GM19372 (cell line): ENCODE measurements at regions not wholly inside any gene's neighbourhood (a gene's known extent, or its start where the extent isn't known, plus 50 kb on each side); places are given as distances from the start of the nearest gene placed in this dataset.

Source experiments
- ATAC-seq: cut with Tn5 transposase; IDR thresholded peaks from one replicate; pipeline ENCODE4 v1.9.1; 2021; ENCODE audit warnings: mild to moderate bottlenecking, low read depth, moderate library complexity; ENCODE audit not compliant: unreplicated experiment

- ATAC-seq, result no peak
Measured at GRCh38 chr17:70621566-70621965, 452.2 kb downstream of the KCNJ2 start.

GRCh38 chr17:70622368-70623260, 453.3 kb downstream of the KCNJ2 start:
- no peak for ATAC-seq

- no peak for ATAC-seq
Measured at GRCh38 chr17:70624211-70624610, 454.9 kb downstream of the KCNJ2 start.

- no peak for ATAC-seq
Measured at GRCh38 chr17:70629902-70630301, 460.6 kb downstream of the KCNJ2 start.

- ATAC-seq, result no peak
Measured at GRCh38 chr17:70636517-70637133, 467.3 kb downstream of the KCNJ2 start.

- ATAC-seq, result no peak
Measured at GRCh38 chr17:70642059-70642458, 472.7 kb downstream of the KCNJ2 start.

- ATAC-seq, result no peak
Measured at GRCh38 chr17:70644096-70644495, 474.8 kb downstream of the KCNJ2 start.

GRCh38 chr17:70646673-70647072, 477.3 kb downstream of the KCNJ2 start:
- no peak for ATAC-seq

GRCh38 chr17:70648166-70648565, 478.8 kb downstream of the KCNJ2 start:
- no peak for ATAC-seq

- no peak for ATAC-seq
Measured at GRCh38 chr17:70653850-70654249, 484.5 kb downstream of the KCNJ2 start.

- ATAC-seq, result no peak
Measured at GRCh38 chr17:70654706-70655105, 485.4 kb downstream of the KCNJ2 start.

GRCh38 chr17:70655176-70655958, 486.0 kb downstream of the KCNJ2 start:
- no peak for ATAC-seq

- no peak for ATAC-seq
Measured at GRCh38 chr17:70658317-70658716, 489.0 kb downstream of the KCNJ2 start.

GRCh38 chr17:70658840-70659239, 489.5 kb downstream of the KCNJ2 start:
- ATAC-seq, result no peak

GRCh38 chr17:70661342-70662222, 492.2 kb downstream of the KCNJ2 start:
- ATAC-seq, result no peak

- ATAC-seq, result no peak
Measured at GRCh38 chr17:70668276-70668937, 499.1 kb downstream of the KCNJ2 start.

GRCh38 chr17:70668938-70669778, 499.8 kb downstream of the KCNJ2 start:
- ATAC-seq, result no peak

GRCh38 chr17:70674061-70674460, 504.7 kb downstream of the KCNJ2 start:
- no peak for ATAC-seq

- ATAC-seq, result no peak
Measured at GRCh38 chr17:70675070-70675590, 505.8 kb downstream of the KCNJ2 start.
